Astrocyte (in vitro differentiated cells and primary cell): ENCODE measurements at regions not wholly inside any gene's neighbourhood (a gene's known extent, or its start where the extent isn't known, plus 50 kb on each side); places are given as distances from the start of the nearest gene placed in this dataset.
"Not testable (repeated sequence)": the region's sequence is repeated elsewhere in the genome, so short reads cannot be mapped to it uniquely, and the experiment has no call there.

Experiments used
- DNase-seq: peaks from one replicate; pipeline ENCODE4 v3.0.0-alpha.2; 2010; ENCODE audit warnings: low read depth
- FAIRE-seq: peaks from 2 replicates; lab custom pipeline; 2011; peaks lifted over from hg19 to GRCh38; lab: Jason Lieb, UNC
- H2AFZ ChIP-seq: 2 replicates; pipeline ENCODE4 v1.6.0; 2012; ENCODE audit warnings: low read depth, low read length, inconsistent platforms
- H3K27ac ChIP-seq: 2 replicates; pipeline ENCODE4 v1.5.1; 2011; ENCODE audit warnings: low read depth, low read length, inconsistent platforms
- H3K27me3 ChIP-seq: 2 replicates; pipeline ENCODE4 v1.6.0; 2011; ENCODE audit warnings: low read length, inconsistent platforms; ENCODE audit not compliant: insufficient read depth
- H3K36me3 ChIP-seq: 2 replicates; pipeline ENCODE4 v1.5.1; 2011; ENCODE audit warnings: low read length, inconsistent platforms; ENCODE audit not compliant: insufficient read depth
- H3K4me1 ChIP-seq: 2 replicates; pipeline ENCODE4 v1.5.1; 2011; ENCODE audit warnings: low read length, inconsistent platforms; ENCODE audit not compliant: insufficient read depth
- H3K4me2 ChIP-seq: 2 replicates; pipeline ENCODE4 v1.6.0; 2012; ENCODE audit warnings: low read length, inconsistent platforms
- H3K4me3 ChIP-seq: 2 replicates; pipeline ENCODE4 v1.5.1; 2011; ENCODE audit warnings: low read depth, mild to moderate bottlenecking, low read length, inconsistent platforms; ENCODE audit not compliant: insufficient read depth
- H3K79me2 ChIP-seq: 2 replicates; pipeline ENCODE4 v1.6.0; 2012; ENCODE audit warnings: mild to moderate bottlenecking, low read length, inconsistent platforms; ENCODE audit not compliant: insufficient read depth
- H3K9ac ChIP-seq: 2 replicates; pipeline ENCODE4 v1.6.0; 2012; ENCODE audit warnings: mild to moderate bottlenecking, low read length, inconsistent platforms
- H3K9me3 ChIP-seq: 2 replicates; pipeline ENCODE4 v1.5.1; 2012; ENCODE audit warnings: low read depth, mild to moderate bottlenecking, low read length, inconsistent platforms; ENCODE audit not compliant: insufficient read depth
- H4K20me1 ChIP-seq: 2 replicates; pipeline ENCODE4 v1.6.0; 2012; ENCODE audit warnings: low read length, inconsistent platforms; ENCODE audit not compliant: insufficient read depth
- H3K27ac Mint-ChIP-seq: one replicate; pipeline ENCODE4 v1.8.0; 2021; ENCODE audit warnings: mild to moderate bottlenecking, mixed read lengths; ENCODE audit not compliant: unreplicated experiment
- H3K27me3 Mint-ChIP-seq: one replicate; pipeline ENCODE4 v1.8.0; 2021; ENCODE audit warnings: low read depth, mixed read lengths; ENCODE audit not compliant: unreplicated experiment
- H3K36me3 Mint-ChIP-seq: one replicate; pipeline ENCODE4 v1.8.0; 2021; ENCODE audit warnings: low read depth, mixed read lengths; ENCODE audit not compliant: unreplicated experiment
- H3K4me1 Mint-ChIP-seq: one replicate; pipeline ENCODE4 v1.8.0; 2021; ENCODE audit warnings: low read depth, mixed read lengths; ENCODE audit not compliant: unreplicated experiment
- H3K4me3 Mint-ChIP-seq: one replicate; pipeline ENCODE4 v1.8.0; 2021; ENCODE audit warnings: mild to moderate bottlenecking, moderate library complexity, mixed read lengths; ENCODE audit not compliant: unreplicated experiment
- H3K9me3 Mint-ChIP-seq: one replicate; pipeline ENCODE4 v1.8.0; 2021; ENCODE audit warnings: mild to moderate bottlenecking, mixed read lengths; ENCODE audit not compliant: unreplicated experiment
- CTCF ChIP-seq: IDR thresholded peaks from 2 replicates; pipeline ENCODE4 v1.5.1; 2011; ENCODE audit warnings: low read depth, mild to moderate bottlenecking, inconsistent platforms, low read length, moderate library complexity; ENCODE audit not compliant: insufficient read depth
- EZH2 ChIP-seq: IDR thresholded peaks from 2 replicates; pipeline ENCODE4 v1.6.1; 2012; ENCODE audit warnings: mild to moderate bottlenecking, low read length, inconsistent platforms; ENCODE audit not compliant: insufficient read depth

- Histone ChIP-seq H4K20me1 (no peaks in the 10 kb centered on the region), H3K9ac (no peak overlapping the region), H3K4me3 (no peak overlapping the region), H3K4me2 (no peak overlapping the region), H3K27me3 (no peaks in the 10 kb centered on the region), H3K4me1 (no peaks in the 10 kb centered on the region), H3K27ac (no peak overlapping the region), H3K79me2 (no peaks in the 10 kb centered on the region), H3K36me3 (no peaks in the 10 kb centered on the region), H2AFZ (no peak overlapping the region), H3K9me3 (no peaks in the 10 kb centered on the region)
- Mint-ChIP-seq H3K4me3 (no peak overlapping the region), H3K4me1 (no peaks in the 10 kb centered on the region), H3K36me3 (no peaks in the 10 kb centered on the region), H3K9me3 (peaks cover 1% of the 10 kb centered on the region), H3K27me3 (no peaks in the 10 kb centered on the region), H3K27ac (no peak overlapping the region)
- DNase-seq (no peak), FAIRE-seq (no peak)
- no peak for TF ChIP-seq CTCF
- TF ChIP-seq EZH2: no peak
Measured at GRCh38 chr7:54189330-54189729, 352.8 kb upstream of the VSTM2A start.

DNA sequence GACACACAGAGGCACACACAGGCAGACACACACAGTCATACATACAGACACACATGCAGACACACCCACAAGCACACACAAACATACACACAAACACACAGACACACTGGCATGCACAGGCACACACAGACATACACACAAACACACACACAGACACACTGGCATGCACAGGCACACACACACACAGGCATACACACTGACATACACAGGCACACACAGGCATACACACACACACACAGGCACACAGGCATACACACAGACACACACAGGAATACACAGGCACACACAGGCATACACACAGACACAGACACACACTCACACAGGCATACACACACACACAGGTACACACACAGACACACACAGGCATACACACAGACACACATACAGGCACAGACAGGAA is 340.7 kb upstream of the VSTM2A start:
- Histone ChIP-seq H2AFZ (no peak overlapping the region), H3K9me3 (peaks cover 5% of the 10 kb centered on the region), H3K4me2 (no peak overlapping the region), H3K4me3 (no peak overlapping the region), H3K79me2 (no peaks in the 10 kb centered on the region), H3K4me1 (no peaks in the 10 kb centered on the region), H3K9ac (no peak overlapping the region), H4K20me1 (no peaks in the 10 kb centered on the region), H3K36me3 (no peaks in the 10 kb centered on the region), H3K27ac (no peak overlapping the region), H3K27me3 (no peaks in the 10 kb centered on the region)
- H3K27me3 Mint-ChIP-seq: peaks cover 3% of the 10 kb centered on the region
- FAIRE-seq (peak; percentile 55), DNase-seq (no peak)
- H3K9me3 Mint-ChIP-seq: peaks cover 2% of the 10 kb centered on the region
- H3K36me3 Mint-ChIP-seq: no peaks in the 10 kb centered on the region
- H3K27ac Mint-ChIP-seq: no peak overlapping the region
- no peaks in the 10 kb centered on the region for H3K4me1 Mint-ChIP-seq
- TF ChIP-seq CTCF: no peak
- no peak for TF ChIP-seq EZH2
- H3K4me3 Mint-ChIP-seq: no peak overlapping the region

DNA sequence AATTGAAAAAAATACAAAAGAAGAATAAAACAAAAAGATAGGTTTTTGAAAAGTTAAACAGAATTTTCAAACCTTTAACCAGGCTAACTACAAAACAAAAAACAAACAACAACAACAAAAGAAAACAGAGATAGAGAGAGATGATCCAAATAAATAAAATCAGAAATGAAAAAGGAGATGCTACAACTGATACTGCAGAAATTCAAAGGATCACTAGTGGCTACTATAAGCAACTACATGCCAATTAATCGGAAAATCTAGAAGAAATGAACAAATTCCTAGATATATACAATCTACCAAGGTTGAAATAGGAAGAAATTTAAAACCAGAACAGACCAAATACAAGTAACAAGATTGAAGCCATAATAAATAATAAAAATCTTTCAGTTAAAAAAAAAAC is 326.8 kb upstream of the VSTM2A start:
- TF ChIP-seq EZH2: no peak
- TF ChIP-seq CTCF: no peak
- Histone ChIP-seq H3K4me2 (no peak overlapping the region), H3K27me3 (no peaks in the 10 kb centered on the region), H3K9ac (no peak overlapping the region), H3K36me3 (no peaks in the 10 kb centered on the region), H3K4me1 (no peaks in the 10 kb centered on the region), H3K9me3 (peaks cover 9% of the 10 kb centered on the region), H2AFZ (no peak overlapping the region), H3K27ac (no peak overlapping the region), H3K79me2 (no peaks in the 10 kb centered on the region), H4K20me1 (no peaks in the 10 kb centered on the region), H3K4me3 (no peak overlapping the region)
- Mint-ChIP-seq H3K4me3 (no peak overlapping the region), H3K36me3 (no peaks in the 10 kb centered on the region), H3K4me1 (no peaks in the 10 kb centered on the region), H3K27me3 (no peaks in the 10 kb centered on the region), H3K9me3 (peaks cover 9% of the 10 kb centered on the region), H3K27ac (no peak overlapping the region)
- DNase-seq (no peak), FAIRE-seq (no peak)

DNA sequence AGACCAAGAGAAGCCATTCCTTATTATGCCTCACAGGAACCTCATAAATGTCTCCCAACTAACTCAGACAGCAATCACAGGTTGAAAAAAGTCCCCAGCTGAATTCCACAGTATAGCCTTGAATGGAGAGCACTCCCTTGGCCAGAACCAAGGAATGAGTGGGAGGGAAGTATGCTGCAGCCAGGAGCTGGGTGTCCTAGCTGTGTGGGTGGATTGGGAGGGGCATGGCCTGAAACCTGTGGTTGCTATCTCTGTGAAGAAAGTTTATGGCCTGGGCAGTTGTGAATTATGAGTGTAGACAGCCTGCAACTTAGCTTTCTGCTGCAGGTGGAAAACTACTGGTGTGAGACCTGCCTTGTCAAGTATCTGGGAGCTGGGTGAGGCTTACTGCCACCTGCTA is 316.1 kb upstream of the VSTM2A start:
- H3K27ac Mint-ChIP-seq, H3K4me3 ChIP-seq, H3K27ac ChIP-seq, H3K4me1 Mint-ChIP-seq, H3K9me3 ChIP-seq, H3K79me2 ChIP-seq, H3K9ac ChIP-seq, FAIRE-seq, H3K36me3 Mint-ChIP-seq, H3K4me3 Mint-ChIP-seq, H3K9me3 Mint-ChIP-seq, H3K36me3 ChIP-seq, H3K4me1 ChIP-seq, H3K4me2 ChIP-seq, DNase-seq, H3K27me3 Mint-ChIP-seq, H2AFZ ChIP-seq, H3K27me3 ChIP-seq, H4K20me1 ChIP-seq: not testable (repeated sequence)
